ENCODE measurements at regions not wholly inside any gene's neighbourhood (a gene's known extent, or its start where the extent isn't known, plus 50 kb on each side); places are given as distances from the start of the nearest gene placed in this dataset.
"Not testable (repeated sequence)": the region's sequence is repeated elsewhere in the genome, so short reads cannot be mapped to it uniquely, and the experiment has no call there.

DNA sequence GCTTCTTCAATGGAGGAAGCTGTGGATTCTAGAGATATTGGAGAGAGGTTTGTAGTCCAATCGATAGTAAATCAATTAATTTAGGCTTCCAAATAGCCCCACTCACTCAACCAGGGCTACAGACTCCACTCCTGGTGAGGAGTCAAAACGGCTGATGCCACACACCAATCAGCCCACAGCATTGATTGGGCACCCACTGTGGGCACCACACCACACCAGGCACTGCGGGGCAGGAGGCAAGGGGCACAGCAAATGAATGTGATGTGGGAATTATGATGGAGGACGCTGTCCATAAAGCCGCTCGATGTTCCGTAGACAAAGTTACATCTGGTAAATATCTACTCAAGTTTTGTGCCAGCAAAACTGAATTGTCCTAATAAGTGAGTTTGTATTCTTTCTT lies 547.3 kb upstream of the CADM1 start:
- TF ChIP-seq, protein P1, sequence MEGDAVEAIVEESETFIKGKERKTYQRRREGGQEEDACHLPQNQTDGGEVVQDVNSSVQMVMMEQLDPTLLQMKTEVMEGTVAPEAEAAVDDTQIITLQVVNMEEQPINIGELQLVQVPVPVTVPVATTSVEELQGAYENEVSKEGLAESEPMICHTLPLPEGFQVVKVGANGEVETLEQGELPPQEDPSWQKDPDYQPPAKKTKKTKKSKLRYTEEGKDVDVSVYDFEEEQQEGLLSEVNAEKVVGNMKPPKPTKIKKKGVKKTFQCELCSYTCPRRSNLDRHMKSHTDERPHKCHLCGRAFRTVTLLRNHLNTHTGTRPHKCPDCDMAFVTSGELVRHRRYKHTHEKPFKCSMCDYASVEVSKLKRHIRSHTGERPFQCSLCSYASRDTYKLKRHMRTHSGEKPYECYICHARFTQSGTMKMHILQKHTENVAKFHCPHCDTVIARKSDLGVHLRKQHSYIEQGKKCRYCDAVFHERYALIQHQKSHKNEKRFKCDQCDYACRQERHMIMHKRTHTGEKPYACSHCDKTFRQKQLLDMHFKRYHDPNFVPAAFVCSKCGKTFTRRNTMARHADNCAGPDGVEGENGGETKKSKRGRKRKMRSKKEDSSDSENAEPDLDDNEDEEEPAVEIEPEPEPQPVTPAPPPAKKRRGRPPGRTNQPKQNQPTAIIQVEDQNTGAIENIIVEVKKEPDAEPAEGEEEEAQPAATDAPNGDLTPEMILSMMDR (IDR thresholded peaks at IDR 0.05): no peak
- no peak for TF ChIP-seq ZFX (IDR thresholded peaks at IDR 0.05; ENCODE audit: borderline replicate concordance)
- no peak overlapping the region for H3K27ac ChIP-seq

DNA sequence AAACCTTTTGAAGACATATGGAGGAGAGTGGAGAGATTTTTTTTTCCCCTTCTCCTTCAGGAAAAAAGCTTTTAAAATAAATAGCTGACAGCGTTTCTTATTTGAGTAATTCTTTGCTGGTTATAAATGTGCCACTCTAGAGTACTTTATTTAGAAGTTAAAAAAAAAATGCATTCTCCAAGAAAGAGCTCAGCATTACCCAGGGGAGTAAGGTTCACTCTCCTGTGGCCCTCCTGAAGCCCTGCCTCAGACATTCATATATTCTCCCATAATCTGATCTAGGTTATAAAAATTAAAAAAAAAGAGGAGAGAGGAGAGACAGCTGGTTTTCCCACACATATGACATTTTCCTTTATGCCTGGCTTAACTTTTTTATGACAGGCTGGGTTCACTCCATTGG lies 545.2 kb upstream of the CADM1 start:
- H3K27ac ChIP-seq: no peak overlapping the region
- TF ChIP-seq, protein P1 (IDR thresholded peaks at IDR 0.05): no peak
- TF ChIP-seq ZFX (IDR thresholded peaks at IDR 0.05; ENCODE audit: borderline replicate concordance): no peak

DNA sequence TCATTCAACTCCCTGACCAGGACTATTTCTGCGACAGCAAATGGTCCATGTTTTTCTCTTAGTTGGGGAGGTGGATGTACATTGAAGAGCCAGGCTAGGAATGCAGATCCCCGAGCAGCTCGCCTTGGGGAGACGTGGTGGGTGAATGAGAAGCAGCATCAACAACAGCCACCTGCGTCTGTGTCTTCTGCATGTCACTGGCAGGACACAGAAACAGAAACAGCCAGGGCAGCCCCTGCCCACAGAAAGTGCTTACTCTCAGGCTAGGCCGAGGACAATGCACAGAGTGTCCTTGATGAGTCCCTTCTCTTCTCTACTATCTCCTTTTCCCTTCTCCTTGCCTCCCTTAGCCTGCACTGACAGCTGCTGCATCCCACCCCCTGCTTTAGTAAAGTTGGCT lies 541.9 kb upstream of the CADM1 start:
- TF ChIP-seq ZFX (IDR thresholded peaks at IDR 0.05; ENCODE audit: borderline replicate concordance): no peak
- TF ChIP-seq, protein P1 (IDR thresholded peaks at IDR 0.05): no peak
- H3K27ac ChIP-seq: no peak overlapping the region

DNA sequence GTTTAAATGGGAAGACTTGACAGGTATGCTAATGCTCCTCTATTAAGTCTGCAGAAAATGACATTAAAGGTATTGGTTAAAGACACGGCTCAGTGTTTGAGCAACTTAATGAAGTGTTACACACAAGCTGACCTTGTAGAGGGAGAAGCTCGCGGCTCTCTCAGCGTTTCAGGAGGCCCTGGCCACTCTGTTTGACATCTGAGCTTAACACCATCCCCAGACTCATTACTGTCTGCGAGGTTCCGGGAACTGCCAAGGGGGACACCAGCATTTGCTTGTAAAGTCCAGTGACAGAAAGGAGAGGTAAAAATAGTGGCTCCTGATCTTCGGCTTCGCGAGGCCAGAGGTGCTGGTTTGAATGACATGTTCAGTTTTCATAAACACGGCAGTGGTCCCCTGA lies 540.7 kb upstream of the CADM1 start:
- TF ChIP-seq ZFX (IDR thresholded peaks at IDR 0.05; ENCODE audit: borderline replicate concordance): no peak
- TF ChIP-seq, protein P1 (IDR thresholded peaks at IDR 0.05): no peak
- H3K27ac ChIP-seq: no peak overlapping the region

DNA sequence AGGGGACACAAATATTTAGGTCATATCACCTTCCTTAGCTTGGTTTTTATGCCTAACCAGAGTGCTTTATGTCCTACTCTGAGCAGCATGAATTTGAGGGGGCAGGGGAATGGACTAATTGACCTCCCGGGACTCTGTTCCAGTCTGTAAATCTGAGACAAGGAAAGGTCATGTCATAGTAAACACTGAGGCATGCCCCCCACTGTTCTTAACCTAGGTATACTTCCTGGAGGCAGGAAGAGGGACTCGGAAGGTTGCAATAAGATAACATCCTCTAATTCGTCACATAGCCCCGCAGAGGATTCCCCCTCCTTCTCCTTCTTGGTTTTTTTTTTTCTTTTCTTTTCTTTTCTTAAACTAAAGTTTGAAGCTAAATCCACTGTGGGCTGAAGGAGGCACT lies 540.3 kb upstream of the CADM1 start:
- no peak for TF ChIP-seq ZFX (IDR thresholded peaks at IDR 0.05; ENCODE audit: borderline replicate concordance)
- TF ChIP-seq, protein P1 (IDR thresholded peaks at IDR 0.05): no peak

DNA sequence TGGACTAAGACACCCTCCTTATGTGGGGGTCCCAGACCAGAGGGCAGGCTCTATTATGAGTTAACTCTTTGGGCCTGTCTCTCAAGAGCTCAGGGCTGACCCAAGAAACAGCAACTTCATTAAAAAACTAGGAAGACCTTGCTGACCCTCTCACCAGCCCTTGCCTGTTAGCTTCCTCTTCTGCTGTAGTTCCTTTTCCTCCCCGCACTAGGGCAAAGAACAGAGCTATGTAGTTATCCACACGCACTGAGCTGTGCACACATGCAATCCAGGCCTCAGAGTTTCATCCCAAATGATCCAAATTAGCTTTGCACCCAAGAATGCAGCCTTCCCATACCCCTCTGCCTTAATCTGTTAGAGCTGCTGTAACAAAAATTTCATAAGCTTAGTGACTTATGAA lies 539.6 kb upstream of the CADM1 start:
- TF ChIP-seq ZFX (IDR thresholded peaks at IDR 0.05; ENCODE audit: borderline replicate concordance): no peak
- TF ChIP-seq, protein P1 (IDR thresholded peaks at IDR 0.05): no peak
- H3K27ac ChIP-seq: no peak overlapping the region

More for the DNA sequence above, 540.3 kb upstream of the CADM1 start:
- no peak overlapping the region for H3K27ac ChIP-seq

DNA sequence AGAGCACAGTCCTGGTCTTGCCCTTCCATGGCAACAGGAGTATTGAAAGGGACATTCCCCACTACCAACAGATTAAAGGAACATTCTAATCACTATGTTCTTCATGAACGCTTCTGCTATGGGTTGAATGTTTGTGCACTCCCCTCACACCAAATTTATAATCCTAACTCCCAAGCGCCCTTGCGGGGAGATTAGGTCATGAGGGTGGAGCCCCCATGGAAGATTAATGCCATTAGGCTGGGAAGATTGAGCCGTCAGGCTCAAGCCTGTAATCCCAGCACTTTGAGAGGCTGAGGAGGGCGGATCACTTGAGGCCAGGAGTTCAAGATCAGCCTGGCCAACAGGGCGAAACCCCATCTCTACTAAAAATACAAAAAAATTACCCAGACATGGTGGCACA lies 538.8 kb upstream of the CADM1 start:
- H3K27ac ChIP-seq: not testable (repeated sequence)

DNA sequence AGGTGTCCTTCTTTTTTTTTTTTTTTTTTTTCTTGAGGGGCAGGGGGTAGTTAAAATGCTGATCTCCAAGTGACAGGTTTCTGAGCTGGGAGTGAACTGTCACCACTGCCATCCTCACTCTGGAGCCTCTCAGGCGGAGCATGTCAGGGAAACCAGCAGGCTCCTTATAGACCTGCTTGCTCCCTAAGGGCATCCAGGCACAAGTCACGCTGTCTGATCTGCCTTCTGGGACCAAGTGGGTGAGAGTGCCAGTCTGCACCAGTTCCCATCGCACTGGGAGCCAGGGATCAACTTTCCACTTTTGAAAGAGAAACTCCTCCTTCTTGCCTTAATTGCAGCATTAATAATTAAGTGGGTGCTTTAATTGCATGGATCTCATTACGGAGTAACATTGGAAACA lies 537.9 kb upstream of the CADM1 start:
- TF ChIP-seq ZFX (IDR thresholded peaks at IDR 0.05; ENCODE audit: borderline replicate concordance): no peak
- TF ChIP-seq, protein P1 (IDR thresholded peaks at IDR 0.05): no peak

More for the DNA sequence above, 537.9 kb upstream of the CADM1 start:
- H3K27ac ChIP-seq: no peak overlapping the region

All from 22Rv1 (cell line).